ENCODE measurements at regions not wholly inside any gene's neighbourhood (a gene's known extent, or its start where the extent isn't known, plus 50 kb on each side); places are given as distances from the start of the nearest gene placed in this dataset.
"Not testable (repeated sequence)": the region's sequence is repeated elsewhere in the genome, so short reads cannot be mapped to it uniquely, and the experiment has no call there.

DNA sequence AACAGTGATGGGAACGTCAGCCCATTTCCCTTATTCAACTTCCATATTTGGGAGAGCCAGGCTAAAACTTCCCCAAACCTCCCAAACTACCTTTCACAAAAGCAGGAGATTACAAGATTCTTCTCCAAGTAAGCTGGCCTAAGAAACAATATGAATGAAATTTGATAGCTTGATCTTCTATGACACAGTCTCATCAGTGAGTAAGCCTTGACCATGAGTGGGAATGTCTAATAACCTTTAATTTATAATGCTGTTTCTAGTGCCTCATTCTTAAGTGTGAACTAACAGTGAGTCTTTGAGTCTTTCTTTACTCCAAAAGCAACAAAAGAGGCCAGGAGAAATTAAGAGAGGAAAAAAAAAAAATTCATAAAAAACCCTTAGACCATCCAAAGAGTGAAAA is 1379.9 kb downstream of the EFNA5 start:
- ChIA-PET POLR2A (no interaction called here), CTCF (no interaction called here)
- TF ChIP-seq LEF1 (IDR thresholded peaks at IDR 0.05; ENCODE audit: borderline replicate concordance) (no peak), ZNF384 (IDR thresholded peaks at IDR 0.05) (no peak), NFRKB (IDR thresholded peaks at IDR 0.05) (no peak), ARNT (IDR thresholded peaks at IDR 0.05) (no peak), HDGF (IDR thresholded peaks at IDR 0.05; ENCODE audit: borderline replicate concordance) (no peak), L3MBTL2 (conservative IDR thresholded peaks at IDR 0.05) (no peak), SP1 (IDR thresholded peaks at IDR 0.05) (no peak), ELF4 (IDR thresholded peaks at IDR 0.05) (no peak), FOXM1 (IDR thresholded peaks at IDR 0.05; ENCODE audit: borderline replicate concordance) (no peak), FOXA1 (IDR thresholded peaks at IDR 0.05) (no peak), BHLHE40 (IDR thresholded peaks at IDR 0.05; ENCODE audit: borderline replicate concordance) (no peak)
- TF ChIP-seq, protein P1, sequence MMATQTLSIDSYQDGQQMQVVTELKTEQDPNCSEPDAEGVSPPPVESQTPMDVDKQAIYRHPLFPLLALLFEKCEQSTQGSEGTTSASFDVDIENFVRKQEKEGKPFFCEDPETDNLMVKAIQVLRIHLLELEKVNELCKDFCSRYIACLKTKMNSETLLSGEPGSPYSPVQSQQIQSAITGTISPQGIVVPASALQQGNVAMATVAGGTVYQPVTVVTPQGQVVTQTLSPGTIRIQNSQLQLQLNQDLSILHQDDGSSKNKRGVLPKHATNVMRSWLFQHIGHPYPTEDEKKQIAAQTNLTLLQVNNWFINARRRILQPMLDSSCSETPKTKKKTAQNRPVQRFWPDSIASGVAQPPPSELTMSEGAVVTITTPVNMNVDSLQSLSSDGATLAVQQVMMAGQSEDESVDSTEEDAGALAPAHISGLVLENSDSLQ (IDR thresholded peaks at IDR 0.05): no peak
- no peak for DNase-seq (ENCODE audit: extremely low spot score)

DNA sequence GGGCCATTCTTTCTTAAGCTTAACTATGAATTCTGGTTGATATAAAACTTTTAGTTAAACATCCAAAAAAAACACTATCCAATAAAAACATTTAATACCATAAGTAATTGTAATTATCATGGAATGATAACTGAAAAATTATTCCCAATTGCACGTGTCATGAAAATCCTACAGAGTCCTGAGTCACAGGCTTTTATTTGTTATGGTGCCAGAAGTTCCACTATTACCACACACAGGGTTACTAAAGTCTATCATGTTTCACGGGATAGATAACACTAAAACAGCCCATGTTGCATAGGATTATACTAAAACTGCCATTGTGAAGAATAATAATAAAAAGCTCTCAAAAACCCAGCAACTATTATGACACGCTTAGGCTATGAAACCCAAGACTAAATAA is 1381.8 kb downstream of the EFNA5 start:
- ChIA-PET POLR2A (no interaction called here), CTCF (no interaction called here)
- TF ChIP-seq SUZ12 (IDR thresholded peaks at IDR 0.05) (no peak), CTBP1 (IDR thresholded peaks at IDR 0.05; ENCODE audit: borderline replicate concordance) (no peak), FOXK2 (IDR thresholded peaks at IDR 0.05) (no peak), ZNF384 (IDR thresholded peaks at IDR 0.05) (no peak)
- TF ChIP-seq, protein P1 (IDR thresholded peaks at IDR 0.05): no peak
- no peak for DNase-seq (ENCODE audit: extremely low spot score)

DNA sequence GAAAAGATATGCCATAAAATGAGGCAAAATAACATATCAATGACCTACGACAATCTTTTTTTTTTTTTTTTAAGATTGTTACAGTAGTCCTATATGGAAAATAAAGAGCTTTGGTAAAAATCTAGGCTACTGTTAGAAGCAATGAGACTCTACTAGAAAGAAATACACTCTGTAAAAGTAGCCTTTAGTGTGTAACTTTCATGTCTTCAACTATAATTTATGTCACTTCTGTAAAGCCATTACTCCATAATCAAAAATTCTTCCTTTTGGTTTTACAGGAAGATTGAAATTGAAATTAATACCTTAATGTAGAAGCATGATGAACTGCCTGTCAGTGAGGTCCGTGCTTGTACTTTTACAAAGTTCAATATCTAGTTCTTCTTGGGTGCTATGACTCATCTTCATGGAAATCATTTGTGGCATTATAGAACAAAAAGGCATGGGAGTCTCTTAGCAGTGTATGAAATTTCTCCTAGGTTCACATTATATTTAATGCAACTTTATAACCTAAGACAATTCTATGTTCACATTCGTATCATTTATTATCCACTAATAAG is 1393.1 kb downstream of the EFNA5 start:
- TF ChIP-seq LEF1 (IDR thresholded peaks at IDR 0.05; ENCODE audit: borderline replicate concordance): no peak
- TF ChIP-seq FOXA1 (IDR thresholded peaks at IDR 0.05): no peak
- no peak for TF ChIP-seq L3MBTL2 (conservative IDR thresholded peaks at IDR 0.05)
- no peak for TF ChIP-seq FOXM1 (IDR thresholded peaks at IDR 0.05; ENCODE audit: borderline replicate concordance)
- TF ChIP-seq ZNF384 (IDR thresholded peaks at IDR 0.05): no peak
- TF ChIP-seq, protein P1 (IDR thresholded peaks at IDR 0.05): no peak
- TF ChIP-seq FOXK2 (IDR thresholded peaks at IDR 0.05): no peak
- TF ChIP-seq HDGF (IDR thresholded peaks at IDR 0.05; ENCODE audit: borderline replicate concordance): no peak
- TF ChIP-seq TARDBP (IDR thresholded peaks at IDR 0.05): no peak
- no peak for TF ChIP-seq BHLHE40 (IDR thresholded peaks at IDR 0.05; ENCODE audit: borderline replicate concordance)
- TF ChIP-seq CTBP1 (IDR thresholded peaks at IDR 0.05; ENCODE audit: borderline replicate concordance): no peak
- no peak for TF ChIP-seq NFRKB (IDR thresholded peaks at IDR 0.05)
- TF ChIP-seq SP1 (IDR thresholded peaks at IDR 0.05): no peak
- TF ChIP-seq SUZ12 (IDR thresholded peaks at IDR 0.05): no peak
- TF ChIP-seq ELF4 (IDR thresholded peaks at IDR 0.05): no peak
- no peak for TF ChIP-seq ARNT (IDR thresholded peaks at IDR 0.05)
- DNase-seq (ENCODE audit: extremely low spot score): no peak
- POLR2A ChIA-PET: no interaction called here
- CTCF ChIA-PET: no interaction called here

DNA sequence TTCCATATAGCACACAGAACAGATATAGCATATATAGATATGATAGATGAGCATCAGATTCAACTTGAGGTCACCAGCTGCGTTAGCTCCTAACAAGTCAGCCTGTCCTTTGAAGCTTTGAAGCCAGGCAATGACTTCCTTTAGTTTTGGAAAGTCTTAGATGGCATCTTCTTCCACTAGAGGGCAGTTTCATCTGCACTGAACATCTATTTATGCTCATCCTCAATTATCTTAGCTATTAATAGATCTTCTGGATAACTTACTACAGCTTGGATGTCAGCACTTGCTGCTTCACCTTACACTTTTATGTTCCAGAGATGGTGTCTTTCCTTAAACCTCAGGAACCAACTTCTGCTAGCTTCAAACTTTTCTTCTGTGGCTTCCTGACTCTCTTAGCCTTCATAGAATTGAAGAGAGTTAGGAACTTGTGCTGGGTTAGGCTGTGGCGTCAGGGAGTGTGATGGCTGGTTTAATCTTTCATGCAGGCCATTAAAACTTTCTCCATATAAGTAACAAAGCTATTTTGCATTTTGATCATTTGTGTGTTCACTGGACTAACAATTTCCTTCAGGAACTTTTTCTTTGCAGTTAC is 1401.4 kb downstream of the EFNA5 start:
- ChIA-PET POLR2A (no interaction called here), CTCF (interaction anchor here (0.7 to 0.9 kb wide), 2 partner anchors 8 to 109 kb away, joined by 3 to 4 read pairs; no protein-coding TSS in a partner anchor)

DNA sequence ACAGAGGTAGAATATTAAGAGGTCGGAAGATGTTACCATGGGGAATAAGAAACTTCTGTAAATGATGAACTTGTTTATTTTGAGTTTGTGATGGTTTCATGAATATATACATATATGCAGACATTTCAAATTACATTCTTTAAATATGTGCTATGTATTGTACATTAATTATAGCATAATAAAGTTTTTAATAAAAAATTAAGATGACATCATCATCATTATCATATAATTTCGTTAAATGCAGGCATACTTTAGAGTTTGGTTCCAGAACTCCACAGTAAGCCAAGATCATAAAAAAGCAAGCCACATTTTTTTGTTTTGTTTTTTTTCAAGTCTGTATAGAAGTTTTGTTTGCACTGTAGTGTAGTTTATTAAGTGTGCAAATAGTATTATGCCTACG is 1403.5 kb downstream of the EFNA5 start:
- TF ChIP-seq FOXA1 (IDR thresholded peaks at IDR 0.05): no peak
- TF ChIP-seq L3MBTL2 (conservative IDR thresholded peaks at IDR 0.05): no peak
- TF ChIP-seq HDGF (IDR thresholded peaks at IDR 0.05; ENCODE audit: borderline replicate concordance): no peak
- TF ChIP-seq BHLHE40 (IDR thresholded peaks at IDR 0.05; ENCODE audit: borderline replicate concordance): no peak
- TF ChIP-seq FOXK2 (IDR thresholded peaks at IDR 0.05): no peak
- TF ChIP-seq, protein P1 (IDR thresholded peaks at IDR 0.05): no peak
- TF ChIP-seq SP1 (IDR thresholded peaks at IDR 0.05): no peak
- ChIA-PET POLR2A (no interaction called here), CTCF (no interaction called here)
- DNase-seq (ENCODE audit: extremely low spot score): no peak

More for the DNA sequence above, 1401.4 kb downstream of the EFNA5 start:
- no peak for TF ChIP-seq TARDBP (IDR thresholded peaks at IDR 0.05)
- no peak for TF ChIP-seq L3MBTL2 (conservative IDR thresholded peaks at IDR 0.05)
- no peak for TF ChIP-seq SP1 (IDR thresholded peaks at IDR 0.05)
- no peak for TF ChIP-seq LEF1 (IDR thresholded peaks at IDR 0.05; ENCODE audit: borderline replicate concordance)
- no peak for DNase-seq (ENCODE audit: extremely low spot score)

DNA sequence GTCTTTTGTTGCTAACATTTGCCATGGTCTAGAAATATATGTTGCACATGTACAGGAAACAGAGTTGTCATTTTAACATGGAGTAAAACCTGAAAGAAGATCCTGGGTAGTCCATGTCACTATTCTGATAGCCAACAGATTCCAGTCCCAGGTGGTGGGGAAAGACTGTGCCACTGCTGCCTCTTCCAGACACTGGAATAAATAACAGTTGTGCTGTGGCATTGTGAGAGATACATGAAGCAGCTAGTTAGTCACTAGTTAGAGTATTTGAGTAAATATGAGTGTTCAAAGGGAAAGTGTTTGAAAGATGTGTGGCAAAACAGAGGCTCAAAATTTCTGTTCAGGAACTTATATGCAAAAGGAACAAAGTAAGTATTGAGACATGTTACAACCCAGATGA is 1408.3 kb downstream of the EFNA5 start:
- POLR2A ChIA-PET: no interaction called here
- no peak for DNase-seq (ENCODE audit: extremely low spot score)
- no peak for TF ChIP-seq HDGF (IDR thresholded peaks at IDR 0.05; ENCODE audit: borderline replicate concordance)
- TF ChIP-seq FOXM1 (IDR thresholded peaks at IDR 0.05; ENCODE audit: borderline replicate concordance): no peak
- CTCF ChIA-PET: no interaction called here

DNA sequence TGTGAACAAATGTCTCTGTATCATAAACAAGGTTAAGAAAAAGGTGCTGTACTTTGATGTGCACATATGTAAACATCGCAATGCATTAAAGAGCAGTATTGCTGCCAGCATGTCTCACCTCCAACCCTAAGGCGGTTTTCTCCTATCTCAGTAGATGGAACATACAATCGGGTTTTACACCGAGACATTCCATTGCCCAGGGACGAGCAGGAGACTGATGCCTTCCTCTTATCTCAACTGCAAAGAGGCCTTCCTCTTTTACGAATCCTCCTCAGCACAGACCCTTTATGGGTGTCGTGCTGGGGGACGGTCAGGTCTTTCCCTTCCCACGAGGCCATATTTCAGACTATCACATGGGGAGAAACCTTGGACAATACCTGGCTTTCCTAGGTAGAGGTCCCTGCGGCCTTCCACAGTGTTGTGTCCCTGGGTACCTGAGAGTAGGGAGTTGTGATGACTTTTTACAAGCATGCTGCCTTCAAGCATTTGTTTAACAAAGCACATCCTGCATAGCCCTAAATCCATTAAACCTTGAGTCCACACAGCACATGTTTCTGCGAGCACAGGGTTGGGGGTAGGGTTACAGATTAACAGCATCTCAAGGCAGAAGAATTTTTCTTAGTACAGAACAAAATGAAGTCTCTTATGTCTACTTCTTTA is 1411.2 kb downstream of the EFNA5 start:
- DNase-seq (ENCODE audit: extremely low spot score); CTCF ChIA-PET; POLR2A ChIA-PET: not testable (repeated sequence)

All from HEK293T (cell line).